ENCODE measurements at regions not wholly inside any gene's neighbourhood (a gene's known extent, or its start where the extent isn't known, plus 50 kb on each side); places are given as distances from the start of the nearest gene placed in this dataset.

GRCh38 chr14:49310298-49310697, 275.9 kb downstream of the RPS29 start:
- DNase-seq (ENCODE audit: low spot score): no peak
- no peak for ATAC-seq (ENCODE audit: low FRiP score)
- no peak for TF ChIP-seq CTCF (IDR thresholded peaks at IDR 0.05)

- TF ChIP-seq CTCF (IDR thresholded peaks at IDR 0.05): no peak
- DNase-seq (ENCODE audit: low spot score) (no peak), ATAC-seq (ENCODE audit: low FRiP score) (no peak)
Measured at GRCh38 chr14:49306152-49306751, 279.9 kb downstream of the RPS29 start.

GRCh38 chr14:49303946-49304516, 282.1 kb downstream of the RPS29 start:
- ATAC-seq (ENCODE audit: low FRiP score): peak; percentile 37
- no peak for DNase-seq (ENCODE audit: low spot score)
- TF ChIP-seq CTCF (IDR thresholded peaks at IDR 0.05): no peak

- no peak for TF ChIP-seq CTCF (IDR thresholded peaks at IDR 0.05)
- ATAC-seq (ENCODE audit: low FRiP score) (no peak), DNase-seq (ENCODE audit: low spot score) (no peak)
Measured at GRCh38 chr14:49297102-49297501, 289.1 kb downstream of the RPS29 start.

GRCh38 chr14:49294621-49295148, 291.5 kb downstream of the RPS29 start:
- no peak for DNase-seq (ENCODE audit: low spot score)
- TF ChIP-seq CTCF (IDR thresholded peaks at IDR 0.05): no peak

GRCh38 chr14:49287004-49287403, 299.2 kb downstream of the RPS29 start:
- TF ChIP-seq CTCF (IDR thresholded peaks at IDR 0.05): no peak
- DNase-seq (ENCODE audit: low spot score): no peak
- ATAC-seq (ENCODE audit: low FRiP score): no peak

More at GRCh38 chr14:49294621-49295148, 291.5 kb downstream of the RPS29 start:
- no peak for ATAC-seq (ENCODE audit: low FRiP score)
